Endometrial microvascular endothelial cells (primary cell): ENCODE measurements at regions not wholly inside any gene's neighbourhood (a gene's known extent, or its start where the extent isn't known, plus 50 kb on each side); places are given as distances from the start of the nearest gene placed in this dataset.
"Not testable (repeated sequence)": the region's sequence is repeated elsewhere in the genome, so short reads cannot be mapped to it uniquely, and the experiment has no call there.

Source experiments
- in situ Hi-C: cut with HindIII; loops from 2 replicates; pipeline ENCODE4 v1.10.0; 2017; ENCODE audit warnings: low sequenced_read_pairs, low pct_unique_long_range_greater_than_20kb; ENCODE audit errors: inconsistent ontology term

DNA sequence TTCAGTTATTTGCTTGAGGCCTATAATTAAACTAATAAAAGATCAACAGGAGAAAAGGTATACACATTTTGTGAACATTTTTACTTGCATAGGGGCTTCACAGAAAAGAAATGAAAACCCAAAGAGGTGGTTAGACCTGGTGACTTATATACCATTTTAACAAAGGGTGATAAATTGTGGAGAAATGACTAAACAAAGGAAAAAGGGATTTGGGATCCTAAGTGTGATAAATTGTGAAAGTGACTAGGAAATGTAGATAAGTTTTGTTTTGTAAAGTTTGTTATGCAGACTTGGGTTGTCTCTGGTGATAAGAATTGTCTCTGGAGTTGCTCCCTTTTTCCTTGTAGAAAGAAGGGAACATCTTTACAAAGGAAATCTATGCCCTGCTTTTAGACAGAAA, 86.1 kb upstream of the ZNF608 start:
- in situ Hi-C loops, result no loop called here

- in situ Hi-C loops, result not testable (repeated sequence)
Observed at GRCh38 chr5:124836314-124836713, 89.9 kb upstream of the ZNF608 start.

DNA sequence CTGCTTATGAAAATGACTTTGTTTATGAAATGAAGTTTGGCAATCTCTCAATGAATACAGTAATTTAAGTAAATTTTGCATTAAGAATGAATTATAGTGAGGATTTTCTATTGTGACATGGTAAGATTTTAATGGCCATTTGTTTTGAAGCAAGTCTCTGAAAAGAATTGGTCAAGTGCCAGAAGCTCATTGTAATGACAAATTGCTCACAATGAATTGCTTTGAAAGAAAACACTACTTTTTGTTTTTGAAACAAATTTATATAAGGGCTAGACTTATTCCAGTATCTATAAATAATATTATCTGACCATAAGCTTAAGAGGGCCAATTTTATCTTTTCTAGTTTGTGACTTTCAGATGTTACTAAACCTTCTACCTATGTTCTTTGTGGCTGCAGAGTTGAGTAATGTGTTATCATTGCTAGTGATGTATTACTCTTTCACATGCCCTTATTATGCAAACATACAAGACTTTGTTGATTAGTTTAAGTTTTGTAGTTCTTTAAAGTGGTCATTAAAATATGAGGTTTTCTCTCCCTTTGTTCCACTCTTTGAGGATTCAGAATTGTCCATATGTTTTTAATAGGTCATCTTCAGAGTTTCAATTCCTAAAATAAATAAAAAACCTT, 93.0 kb upstream of the ZNF608 start:
- in situ Hi-C loops, result no loop called here

- in situ Hi-C loops, result no loop called here
Observed at GRCh38 chr5:124841829-124842712, 95.6 kb upstream of the ZNF608 start.

GRCh38 chr5:124842725-124843595, 96.5 kb upstream of the ZNF608 start:
- in situ Hi-C loops, result no loop called here

DNA sequence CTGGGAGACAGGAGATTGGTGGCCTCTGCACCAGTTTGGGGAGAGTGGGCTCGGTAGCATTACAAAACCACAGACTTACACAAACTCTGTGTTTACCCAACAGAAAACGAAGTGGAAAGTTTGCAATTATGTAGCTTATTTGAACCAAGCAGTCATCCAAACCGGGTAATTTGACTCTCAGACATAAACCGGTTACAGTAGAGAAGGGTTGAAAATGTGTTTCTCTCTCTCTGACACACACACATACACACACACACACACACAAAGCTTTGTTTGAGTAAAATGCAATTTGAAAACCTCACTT, 97.1 kb upstream of the ZNF608 start:
- in situ Hi-C loops, result no loop called here

DNA sequence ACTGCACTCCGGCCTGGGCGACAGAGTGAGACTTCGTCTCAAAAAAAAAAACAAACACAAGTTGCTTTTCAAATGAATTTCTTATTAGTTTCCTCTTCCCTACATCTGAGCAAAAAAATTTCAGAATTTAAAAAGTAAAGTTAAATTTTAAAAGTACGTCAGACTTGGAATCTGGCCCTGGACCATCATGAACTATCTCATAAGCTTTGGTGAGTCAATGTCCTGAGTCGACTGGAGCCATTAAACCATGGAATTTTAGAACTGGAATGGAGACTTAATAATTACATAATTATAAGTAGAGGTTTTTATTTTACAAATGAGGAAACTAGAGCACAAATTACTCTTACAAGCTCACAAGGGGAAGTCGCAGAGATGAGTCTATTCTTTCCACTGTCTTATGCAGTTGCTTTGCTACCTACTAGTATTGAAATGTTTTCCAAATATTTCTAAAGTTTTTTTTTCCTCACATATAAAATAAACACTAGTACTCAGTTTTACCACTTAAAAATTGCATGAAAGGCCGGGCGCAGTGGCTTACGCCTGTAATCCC, 98.0 kb upstream of the ZNF608 start:
- in situ Hi-C loops, result no loop called here

DNA sequence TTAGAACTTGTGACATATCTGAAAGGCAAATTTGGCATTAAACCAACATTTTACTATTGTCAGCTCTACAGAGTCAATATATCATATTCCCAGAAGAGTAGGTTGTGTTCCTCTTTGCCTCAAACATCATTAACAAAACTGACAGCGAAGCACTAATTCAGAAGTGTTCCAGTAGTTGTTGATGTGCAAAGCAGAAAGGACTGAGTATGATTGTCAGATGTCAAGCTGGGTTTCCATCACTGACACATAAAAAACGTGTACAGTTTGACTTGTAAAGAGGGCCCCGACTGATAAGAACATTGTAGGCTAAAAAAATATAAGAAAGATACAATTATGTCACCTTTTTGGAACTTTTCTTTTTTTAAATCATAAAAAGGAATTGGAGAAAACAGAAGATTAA, 101.5 kb upstream of the ZNF608 start:
- in situ Hi-C loops, result no loop called here

- in situ Hi-C loops, result no loop called here
Observed at GRCh38 chr5:124849774-124850173, 103.3 kb upstream of the ZNF608 start.

DNA sequence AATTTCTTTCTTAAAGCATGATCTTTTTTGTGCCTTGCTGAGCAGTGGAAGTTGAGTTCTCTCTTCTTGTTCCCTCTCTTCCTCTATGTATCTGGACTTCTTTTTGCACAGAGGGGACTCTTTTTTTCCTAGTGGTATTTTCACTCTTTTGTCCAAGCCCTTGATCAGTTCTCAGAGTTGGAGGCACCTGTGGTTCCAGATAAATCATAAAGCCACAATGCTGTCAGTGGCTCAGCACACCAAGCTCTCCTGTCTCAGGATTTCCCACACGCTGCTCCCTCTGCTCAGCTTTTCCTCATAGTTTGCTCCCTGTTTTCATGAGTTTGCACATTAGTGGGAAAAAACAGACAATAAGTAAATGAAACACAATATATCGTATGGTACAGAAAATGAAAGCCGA, 110.3 kb upstream of the ZNF608 start:
- in situ Hi-C loops, result no loop called here

DNA sequence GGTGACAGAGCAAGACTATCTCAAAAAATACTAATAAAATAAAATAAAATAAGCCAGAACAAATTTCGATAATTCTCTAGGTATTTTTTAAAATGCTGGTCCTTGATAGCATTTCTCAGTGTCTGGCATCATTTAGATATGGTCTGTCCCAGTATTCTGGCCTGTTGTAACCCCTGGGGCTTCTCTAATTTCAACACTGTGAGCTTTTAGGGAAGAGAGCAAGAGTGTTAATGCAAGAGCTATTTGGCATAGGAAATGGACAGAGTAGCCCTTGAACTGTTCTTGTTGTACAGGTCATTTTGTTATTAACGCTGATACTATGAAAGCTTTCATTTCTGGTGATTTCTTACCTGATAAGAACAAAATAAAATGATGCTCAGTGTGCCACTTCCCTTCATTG, 112.2 kb upstream of the ZNF608 start:
- in situ Hi-C loops, result no loop called here

DNA sequence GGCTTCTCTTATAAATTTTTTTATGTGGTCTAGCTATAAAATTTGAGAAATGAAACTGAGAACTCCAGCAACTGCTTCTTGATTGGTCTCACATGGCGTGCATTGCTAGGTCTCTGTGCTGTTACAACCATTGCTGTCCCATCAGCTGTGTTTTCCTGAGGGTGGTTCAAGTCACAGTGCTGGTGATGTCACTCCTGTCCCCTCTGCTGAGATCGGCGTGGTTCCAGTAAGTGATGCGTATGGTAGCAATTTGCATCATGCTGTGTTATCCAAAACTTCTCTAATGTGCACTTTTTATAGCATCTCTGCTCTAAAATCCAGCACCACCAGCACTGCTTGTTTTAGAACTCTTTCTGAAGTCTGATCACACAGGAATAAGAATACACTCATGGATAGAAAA, 112.6 kb upstream of the ZNF608 start:
- in situ Hi-C loops, result no loop called here

DNA sequence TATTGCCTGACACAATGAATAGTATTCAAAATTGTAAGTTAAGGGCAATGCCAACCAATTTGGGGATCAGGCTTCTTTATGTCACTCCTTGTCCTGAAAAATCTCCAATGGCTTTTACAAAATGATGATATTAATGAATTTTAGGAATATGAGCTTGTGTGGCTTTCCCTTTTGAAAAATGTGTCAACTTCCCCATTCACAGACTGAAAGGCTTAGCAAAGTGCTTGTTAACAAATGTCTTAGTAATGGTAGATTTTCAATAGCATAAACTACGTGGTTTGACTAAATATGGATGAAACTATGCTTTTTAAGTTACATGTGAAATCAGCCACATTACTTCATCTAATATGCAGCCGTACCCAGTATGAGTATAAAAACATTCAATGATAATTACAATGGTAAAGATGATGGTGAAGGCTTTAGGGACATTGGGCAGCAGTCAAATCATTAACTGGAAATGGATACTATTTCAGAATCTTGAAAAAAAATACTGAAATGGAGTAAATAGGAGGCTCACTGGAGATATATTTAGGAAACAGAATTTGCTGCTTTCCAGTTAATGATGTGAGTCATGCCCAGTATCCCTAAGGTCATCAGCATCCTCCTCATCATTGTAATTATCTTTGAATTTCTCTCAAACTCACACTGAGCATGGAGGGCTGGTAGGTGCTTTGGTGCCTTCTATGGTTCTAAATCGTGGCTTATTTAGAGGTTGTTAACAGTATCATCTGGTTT, 113.3 kb upstream of the ZNF608 start:
- in situ Hi-C loops, result no loop called here

DNA sequence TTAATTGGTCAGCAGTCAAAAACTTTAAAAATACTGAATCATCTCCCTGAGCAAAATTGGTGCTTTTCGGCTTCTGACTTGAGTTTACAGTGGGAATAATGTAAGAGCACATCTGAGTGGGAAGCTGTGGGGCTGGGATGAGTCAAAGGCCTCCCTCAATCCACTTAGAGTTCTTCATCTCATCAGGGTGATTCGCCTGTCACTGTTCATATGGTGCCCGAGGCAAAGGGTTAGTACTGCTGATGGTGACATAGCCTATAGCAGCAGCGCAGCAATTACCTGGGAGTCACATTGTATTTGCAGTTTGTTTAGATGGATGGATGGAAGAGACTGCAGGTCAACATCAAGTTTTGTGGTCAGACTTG, 113.8 kb upstream of the ZNF608 start:
- in situ Hi-C loops, result no loop called here

DNA sequence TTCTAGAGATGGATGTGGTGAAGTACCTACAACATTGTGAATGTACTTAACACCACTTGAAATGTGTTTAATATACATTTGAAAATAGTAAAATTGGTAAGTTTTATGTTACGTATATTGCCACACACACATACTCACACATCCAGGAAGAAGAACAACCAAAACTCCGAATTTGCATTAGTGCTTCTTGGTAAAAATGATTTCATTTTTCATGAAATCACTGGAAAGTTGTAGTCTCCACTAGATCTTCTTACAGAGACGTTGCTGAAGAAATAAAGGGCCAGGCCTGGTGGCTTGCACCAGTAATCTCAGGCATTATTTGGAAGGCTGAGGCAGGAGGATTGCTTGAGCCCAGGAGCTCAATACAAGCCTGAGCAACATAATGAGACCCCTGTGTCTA, 118.6 kb upstream of the ZNF608 start:
- in situ Hi-C loops, result no loop called here

- in situ Hi-C loops, result no loop called here
Observed at GRCh38 chr5:124865603-124866354, 119.3 kb upstream of the ZNF608 start.

DNA sequence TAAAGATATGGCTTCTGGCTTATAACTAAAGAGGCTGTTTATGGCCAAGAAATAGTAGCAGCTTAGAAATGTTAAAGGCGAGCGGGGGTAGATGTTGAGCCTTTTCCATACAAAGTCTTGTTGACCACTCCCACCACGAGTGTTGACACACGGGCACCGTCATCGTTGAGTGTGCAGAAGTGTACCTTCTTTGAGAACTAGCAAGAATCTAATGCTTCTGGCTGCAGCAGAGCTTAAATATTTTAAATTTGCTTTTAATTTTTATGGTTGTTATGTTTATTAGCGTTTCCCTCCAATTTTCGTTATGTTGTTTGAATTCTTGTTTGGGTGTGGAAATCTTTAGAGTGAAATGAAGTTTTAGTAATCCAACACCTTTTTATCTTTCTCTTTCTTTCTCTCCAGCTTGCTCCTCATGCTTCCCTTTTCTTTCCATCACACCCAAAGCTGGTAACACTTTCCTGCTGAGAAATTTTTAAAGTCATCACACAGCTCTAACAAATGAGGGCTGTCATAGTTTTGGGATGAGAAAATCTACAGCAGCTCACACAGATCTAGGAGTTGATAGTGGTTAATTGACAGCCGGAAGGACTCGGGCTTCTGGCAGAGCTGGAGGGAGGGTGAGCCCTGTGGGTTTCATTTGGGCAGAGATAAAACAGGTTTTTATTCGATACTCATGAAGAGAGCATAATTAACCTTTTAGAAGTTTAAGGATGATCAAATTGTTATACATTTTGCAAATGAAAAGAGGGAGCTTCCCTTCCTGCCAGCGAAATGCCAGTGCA, 120.1 kb upstream of the ZNF608 start:
- in situ Hi-C loops, result no loop called here
